ENCODE measurements at regions not wholly inside any gene's neighbourhood (a gene's known extent, or its start where the extent isn't known, plus 50 kb on each side); places are given as distances from the start of the nearest gene placed in this dataset.
"Not testable (repeated sequence)": the region's sequence is repeated elsewhere in the genome, so short reads cannot be mapped to it uniquely, and the experiment has no call there.

- Histone ChIP-seq H3K4me1 (no peaks in the 10 kb centered on the region), H3K36me3 (no peaks in the 10 kb centered on the region), H3K4me3 (no peak overlapping the region), H3K9me3 (no peaks in the 10 kb centered on the region), H3K27me3 (ENCODE audit: low read depth) (no peaks in the 10 kb centered on the region), H3K27ac (no peak overlapping the region)
- no peak for TF ChIP-seq CTCF (IDR thresholded peaks at IDR 0.05)
- DNase-seq (no peak), ATAC-seq (no peak)
- intact Hi-C loops (cut with DNase I) = no loop called here
Observed at GRCh38 chr3:150271591-150271960, 136.5 kb upstream of the TSC22D2 start.

- no peak for DNase-seq
- TF ChIP-seq CTCF (IDR thresholded peaks at IDR 0.05) = no peak
- H3K36me3 ChIP-seq = no peaks in the 10 kb centered on the region
- no peaks in the 10 kb centered on the region for H3K4me1 ChIP-seq
- intact Hi-C loops (cut with DNase I) = no loop called here
- no peaks in the 10 kb centered on the region for H3K27me3 ChIP-seq (ENCODE audit: low read depth)
- no peak for ATAC-seq
- no peak overlapping the region for H3K27ac ChIP-seq
- no peaks in the 10 kb centered on the region for H3K9me3 ChIP-seq
- H3K4me3 ChIP-seq = no peak overlapping the region
Observed at GRCh38 chr3:150270883-150271590, 137.1 kb upstream of the TSC22D2 start.

- ATAC-seq; intact Hi-C loops (cut with DNase I); H3K36me3 ChIP-seq; H3K9me3 ChIP-seq; DNase-seq; H3K27ac ChIP-seq; H3K4me3 ChIP-seq; H3K27me3 ChIP-seq (ENCODE audit: low read depth); H3K4me1 ChIP-seq: not testable (repeated sequence)
Observed at GRCh38 chr3:150270444-150270843, 137.7 kb upstream of the TSC22D2 start.

GRCh38 chr3:150269526-150269925, 138.6 kb upstream of the TSC22D2 start:
- Histone ChIP-seq H3K9me3 (no peaks in the 10 kb centered on the region), H3K4me1 (no peaks in the 10 kb centered on the region), H3K27me3 (ENCODE audit: low read depth) (no peaks in the 10 kb centered on the region), H3K4me3 (no peak overlapping the region), H3K36me3 (no peaks in the 10 kb centered on the region), H3K27ac (no peak overlapping the region)
- ATAC-seq (no peak), DNase-seq (no peak)
- intact Hi-C loops (cut with DNase I) = no loop called here
- TF ChIP-seq CTCF (IDR thresholded peaks at IDR 0.05) = no peak

- Histone ChIP-seq H3K27me3 (ENCODE audit: low read depth) (no peaks in the 10 kb centered on the region), H3K4me3 (no peak overlapping the region), H3K9me3 (no peaks in the 10 kb centered on the region), H3K27ac (no peak overlapping the region), H3K4me1 (no peaks in the 10 kb centered on the region), H3K36me3 (no peaks in the 10 kb centered on the region)
- no peak for ATAC-seq
- intact Hi-C loops (cut with DNase I) = no loop called here
- TF ChIP-seq CTCF (IDR thresholded peaks at IDR 0.05) = no peak
- no peak for DNase-seq
Observed at GRCh38 chr3:150268426-150269391, 139.4 kb upstream of the TSC22D2 start.

DNA sequence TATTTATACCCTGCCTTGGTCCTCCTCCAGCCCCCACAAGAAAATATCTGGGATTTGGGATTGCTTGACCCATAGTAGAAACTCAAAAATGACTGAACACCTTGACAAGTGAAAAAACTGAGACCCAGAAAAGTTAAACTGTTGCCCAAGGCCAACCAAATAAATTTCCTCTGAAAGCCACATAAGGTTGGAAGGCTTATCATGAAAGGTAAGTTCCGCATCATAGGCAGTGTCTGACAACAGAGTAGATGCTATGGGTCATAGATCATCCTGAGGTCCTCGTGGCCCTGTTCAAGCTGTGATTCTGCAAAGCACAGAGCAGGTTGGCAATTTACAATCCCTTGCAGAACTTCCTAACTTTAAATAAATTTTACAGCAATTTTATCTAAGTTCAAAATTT, 140.8 kb upstream of the TSC22D2 start:
- H3K36me3 ChIP-seq = no peaks in the 10 kb centered on the region
- intact Hi-C loops (cut with DNase I) = no loop called here
- no peak for TF ChIP-seq CTCF (IDR thresholded peaks at IDR 0.05)

More for the DNA sequence above, 140.8 kb upstream of the TSC22D2 start:
- ATAC-seq (no peak), DNase-seq (no peak)
- Histone ChIP-seq H3K4me1 (no peaks in the 10 kb centered on the region), H3K27ac (no peak overlapping the region), H3K4me3 (no peak overlapping the region), H3K9me3 (no peaks in the 10 kb centered on the region), H3K27me3 (ENCODE audit: low read depth) (no peaks in the 10 kb centered on the region)

Data from lower lobe of right lung (tissue), 2 donors.